ENCODE measurements at regions not wholly inside any gene's neighbourhood (a gene's known extent, or its start where the extent isn't known, plus 50 kb on each side); places are given as distances from the start of the nearest gene placed in this dataset.

DNA sequence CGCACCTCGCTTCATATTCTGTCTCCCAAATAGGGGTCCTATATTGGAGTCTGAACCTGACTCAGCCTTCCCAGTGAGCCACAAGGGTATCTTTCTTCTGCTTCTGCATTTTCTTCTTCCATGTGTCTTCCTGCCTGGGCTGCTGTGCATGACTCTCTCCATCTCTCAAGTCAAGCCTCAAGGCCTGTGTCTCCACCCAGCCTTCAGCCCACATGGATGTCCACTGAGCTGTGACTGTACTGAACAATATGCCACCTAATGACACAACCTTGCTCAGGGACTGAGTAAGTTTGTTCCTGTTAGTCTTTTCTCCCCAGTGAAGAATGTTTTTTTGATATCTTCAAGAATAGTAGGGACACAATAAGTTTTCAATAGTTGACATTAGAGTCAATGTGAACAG lies 162.7 kb upstream of the TBX20 start:
- H3K9me3 ChIP-seq (replicated peaks; ENCODE audit: control insufficient read depth, insufficient read depth, low read depth, low read length) = no peaks in the 10 kb centered on the region
- no peak for FAIRE-seq
- CTCF ChIA-PET (ENCODE audit: low intra/inter-chr PET ratio) = no interaction called here
- no peak overlapping the region for H3K27ac ChIP-seq (ENCODE audit: extremely low read depth, low read depth, low read length)
- in situ Hi-C loops (cut with MboI) = no loop called here
- H3K27me3 ChIP-seq (ENCODE audit: control insufficient read depth in 2 of 2, insufficient read depth in 2 of 2, low read length in 2 of 2) = peaks cover 0 to 15% of the 10 kb centered on the region in 2 experiments; a peak in 3 of 5 replicates
- H3K4me1 ChIP-seq (replicated peaks in 1 of 2; ENCODE audit: control insufficient read depth in 2 of 2, insufficient read depth in 2 of 2, low read length in 2 of 2) = no peaks in the 10 kb centered on the region
- no peaks in the 10 kb centered on the region for H3K79me2 ChIP-seq (ENCODE audit: control insufficient read depth, insufficient read depth, low read length)
- WGBS (ENCODE audit: insufficient coverage, low coverage, missing lambda C conversion rate) = 0% methylated on average over 2 of the region's 2 CpGs
- BruUV-seq (replicated peaks) = no TSS peak
- TF ChIP-seq DDX20 (tag; IDR thresholded peaks at IDR 0.05; ENCODE audit: low read depth) = no peak
- TF ChIP-seq MCM3 (IDR thresholded peaks at IDR 0.05) = no peak
- no peak for TF ChIP-seq PURB (CRISPR knock-in tag; IDR thresholded peaks at IDR 0.05; ENCODE audit: low read depth)
- TF ChIP-seq, protein P1, sequence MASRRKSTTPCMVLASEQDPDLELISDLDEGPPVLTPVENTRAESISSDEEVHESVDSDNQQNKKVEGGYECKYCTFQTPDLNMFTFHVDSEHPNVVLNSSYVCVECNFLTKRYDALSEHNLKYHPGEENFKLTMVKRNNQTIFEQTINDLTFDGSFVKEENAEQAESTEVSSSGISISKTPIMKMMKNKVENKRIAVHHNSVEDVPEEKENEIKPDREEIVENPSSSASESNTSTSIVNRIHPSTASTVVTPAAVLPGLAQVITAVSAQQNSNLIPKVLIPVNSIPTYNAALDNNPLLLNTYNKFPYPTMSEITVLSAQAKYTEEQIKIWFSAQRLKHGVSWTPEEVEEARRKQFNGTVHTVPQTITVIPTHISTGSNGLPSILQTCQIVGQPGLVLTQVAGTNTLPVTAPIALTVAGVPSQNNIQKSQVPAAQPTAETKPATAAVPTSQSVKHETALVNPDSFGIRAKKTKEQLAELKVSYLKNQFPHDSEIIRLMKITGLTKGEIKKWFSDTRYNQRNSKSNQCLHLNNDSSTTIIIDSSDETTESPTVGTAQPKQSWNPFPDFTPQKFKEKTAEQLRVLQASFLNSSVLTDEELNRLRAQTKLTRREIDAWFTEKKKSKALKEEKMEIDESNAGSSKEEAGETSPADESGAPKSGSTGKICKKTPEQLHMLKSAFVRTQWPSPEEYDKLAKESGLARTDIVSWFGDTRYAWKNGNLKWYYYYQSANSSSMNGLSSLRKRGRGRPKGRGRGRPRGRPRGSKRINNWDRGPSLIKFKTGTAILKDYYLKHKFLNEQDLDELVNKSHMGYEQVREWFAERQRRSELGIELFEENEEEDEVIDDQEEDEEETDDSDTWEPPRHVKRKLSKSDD (conservative IDR thresholded peaks at IDR 0.05; ENCODE audit: low read length) = no peak
- TF ChIP-seq, protein P2, sequence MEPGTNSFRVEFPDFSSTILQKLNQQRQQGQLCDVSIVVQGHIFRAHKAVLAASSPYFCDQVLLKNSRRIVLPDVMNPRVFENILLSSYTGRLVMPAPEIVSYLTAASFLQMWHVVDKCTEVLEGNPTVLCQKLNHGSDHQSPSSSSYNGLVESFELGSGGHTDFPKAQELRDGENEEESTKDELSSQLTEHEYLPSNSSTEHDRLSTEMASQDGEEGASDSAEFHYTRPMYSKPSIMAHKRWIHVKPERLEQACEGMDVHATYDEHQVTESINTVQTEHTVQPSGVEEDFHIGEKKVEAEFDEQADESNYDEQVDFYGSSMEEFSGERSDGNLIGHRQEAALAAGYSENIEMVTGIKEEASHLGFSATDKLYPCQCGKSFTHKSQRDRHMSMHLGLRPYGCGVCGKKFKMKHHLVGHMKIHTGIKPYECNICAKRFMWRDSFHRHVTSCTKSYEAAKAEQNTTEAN (CRISPR knock-in tag; IDR thresholded peaks at IDR 0.05) = no peak
- TF ChIP-seq RBM25 (IDR thresholded peaks at IDR 0.05; ENCODE audit: low read depth, low read length, severe bottlenecking) = no peak
- TF ChIP-seq, protein P3, sequence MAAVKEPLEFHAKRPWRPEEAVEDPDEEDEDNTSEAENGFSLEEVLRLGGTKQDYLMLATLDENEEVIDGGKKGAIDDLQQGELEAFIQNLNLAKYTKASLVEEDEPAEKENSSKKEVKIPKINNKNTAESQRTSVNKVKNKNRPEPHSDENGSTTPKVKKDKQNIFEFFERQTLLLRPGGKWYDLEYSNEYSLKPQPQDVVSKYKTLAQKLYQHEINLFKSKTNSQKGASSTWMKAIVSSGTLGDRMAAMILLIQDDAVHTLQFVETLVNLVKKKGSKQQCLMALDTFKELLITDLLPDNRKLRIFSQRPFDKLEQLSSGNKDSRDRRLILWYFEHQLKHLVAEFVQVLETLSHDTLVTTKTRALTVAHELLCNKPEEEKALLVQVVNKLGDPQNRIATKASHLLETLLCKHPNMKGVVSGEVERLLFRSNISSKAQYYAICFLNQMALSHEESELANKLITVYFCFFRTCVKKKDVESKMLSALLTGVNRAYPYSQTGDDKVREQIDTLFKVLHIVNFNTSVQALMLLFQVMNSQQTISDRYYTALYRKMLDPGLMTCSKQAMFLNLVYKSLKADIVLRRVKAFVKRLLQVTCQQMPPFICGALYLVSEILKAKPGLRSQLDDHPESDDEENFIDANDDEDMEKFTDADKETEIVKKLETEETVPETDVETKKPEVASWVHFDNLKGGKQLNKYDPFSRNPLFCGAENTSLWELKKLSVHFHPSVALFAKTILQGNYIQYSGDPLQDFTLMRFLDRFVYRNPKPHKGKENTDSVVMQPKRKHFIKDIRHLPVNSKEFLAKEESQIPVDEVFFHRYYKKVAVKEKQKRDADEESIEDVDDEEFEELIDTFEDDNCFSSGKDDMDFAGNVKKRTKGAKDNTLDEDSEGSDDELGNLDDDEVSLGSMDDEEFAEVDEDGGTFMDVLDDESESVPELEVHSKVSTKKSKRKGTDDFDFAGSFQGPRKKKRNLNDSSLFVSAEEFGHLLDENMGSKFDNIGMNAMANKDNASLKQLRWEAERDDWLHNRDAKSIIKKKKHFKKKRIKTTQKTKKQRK (IDR thresholded peaks at IDR 0.05; ENCODE audit: borderline replicate concordance, low read depth, low read length) = no peak
- no peak for TF ChIP-seq ZNF12 (CRISPR knock-in tag; IDR thresholded peaks at IDR 0.05)
- TF ChIP-seq, protein P4, sequence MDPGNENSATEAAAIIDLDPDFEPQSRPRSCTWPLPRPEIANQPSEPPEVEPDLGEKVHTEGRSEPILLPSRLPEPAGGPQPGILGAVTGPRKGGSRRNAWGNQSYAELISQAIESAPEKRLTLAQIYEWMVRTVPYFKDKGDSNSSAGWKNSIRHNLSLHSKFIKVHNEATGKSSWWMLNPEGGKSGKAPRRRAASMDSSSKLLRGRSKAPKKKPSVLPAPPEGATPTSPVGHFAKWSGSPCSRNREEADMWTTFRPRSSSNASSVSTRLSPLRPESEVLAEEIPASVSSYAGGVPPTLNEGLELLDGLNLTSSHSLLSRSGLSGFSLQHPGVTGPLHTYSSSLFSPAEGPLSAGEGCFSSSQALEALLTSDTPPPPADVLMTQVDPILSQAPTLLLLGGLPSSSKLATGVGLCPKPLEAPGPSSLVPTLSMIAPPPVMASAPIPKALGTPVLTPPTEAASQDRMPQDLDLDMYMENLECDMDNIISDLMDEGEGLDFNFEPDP (CRISPR knock-in tag; IDR thresholded peaks at IDR 0.05) = no peak
- TF ChIP-seq NR2C1 (IDR thresholded peaks at IDR 0.05) = no peak
- no peak for TF ChIP-seq NR2C1 (tag; IDR thresholded peaks at IDR 0.05)
- TF ChIP-seq, protein P5, sequence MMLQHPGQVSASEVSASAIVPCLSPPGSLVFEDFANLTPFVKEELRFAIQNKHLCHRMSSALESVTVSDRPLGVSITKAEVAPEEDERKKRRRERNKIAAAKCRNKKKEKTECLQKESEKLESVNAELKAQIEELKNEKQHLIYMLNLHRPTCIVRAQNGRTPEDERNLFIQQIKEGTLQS (IDR thresholded peaks at IDR 0.05) = no peak
- TF ChIP-seq, protein P5 (CRISPR knock-in tag; conservative IDR thresholded peaks at IDR 0.05) = no peak
- TF ChIP-seq ZBTB7A (IDR thresholded peaks at IDR 0.05; ENCODE audit: borderline replicate concordance, control insufficient read depth, low read depth, low read length) = no peak
- no peak overlapping the region for H3K4me2 ChIP-seq (ENCODE audit: insufficient read depth, low read length)
- no peak overlapping the region for H3K9ac ChIP-seq (ENCODE audit: insufficient read depth in 1 of 2, low read depth in 2 of 2, low read length in 2 of 2)
- no peaks in the 10 kb centered on the region for H3K9me1 ChIP-seq (ENCODE audit: control insufficient read depth, insufficient read depth, low read length)
- H3K36me3 ChIP-seq (ENCODE audit: control insufficient read depth, insufficient read depth, low read length) = no peaks in the 10 kb centered on the region
- no peak overlapping the region for H3K4me3 ChIP-seq
- H4K20me1 ChIP-seq (replicated peaks; ENCODE audit: control insufficient read depth, insufficient read depth, low read length) = no peaks in the 10 kb centered on the region
- no peak for DNase-seq (ENCODE audit: extremely low read depth in 1 of 4, low spot score in 3 of 4)
- no peak overlapping the region for H2AFZ ChIP-seq (ENCODE audit: low read depth, low read length)
- intact Hi-C loops (cut with micrococcal nuclease) = no loop called here
- POLR2A ChIA-PET = no interaction called here
- no peak for ATAC-seq
